ENCODE measurements at regions not wholly inside any gene's neighbourhood (a gene's known extent, or its start where the extent isn't known, plus 50 kb on each side); places are given as distances from the start of the nearest gene placed in this dataset.

GRCh38 chr2:160581035-160581434 is 87.4 kb upstream of the RBMS1 start:
- peaks cover 0 to 11% of the 10 kb centered on the region in 2 donors for H3K27me3 Mint-ChIP-seq
- ChIA-PET POLR2A (no interaction called here), CTCF (no interaction called here)
- no peaks in the 10 kb centered on the region for H3K27me3 ChIP-seq (ENCODE audit: insufficient read depth, low read length, poor library complexity, severe bottlenecking)
- H3K9me3 ChIP-seq (ENCODE audit: low read length), result no peaks in the 10 kb centered on the region
- no peak overlapping the region for H3K4me3 Mint-ChIP-seq
- H3K4me1 Mint-ChIP-seq, result peaks cover 3% of the 10 kb centered on the region in 3 donors
- H3K36me3 Mint-ChIP-seq, result peaks cover 0 to 3% (median 0%) of the 10 kb centered on the region in 3 donors
- no peaks in the 10 kb centered on the region for H3K4me1 ChIP-seq (ENCODE audit: insufficient read depth, low read length)
- H3K36me3 ChIP-seq (ENCODE audit: insufficient read depth, low read length), result no peaks in the 10 kb centered on the region
- no peak for DNase-seq
- H3K27ac Mint-ChIP-seq, result no peak overlapping the region
- no peak overlapping the region for H3K4me3 ChIP-seq (ENCODE audit: low read length)
- H3K9me3 Mint-ChIP-seq, result no peaks in the 10 kb centered on the region
- no peak overlapping the region for H3K27ac ChIP-seq (ENCODE audit: low read depth, low read length)

- Mint-ChIP-seq H3K4me3 (no peak overlapping the region), H3K4me1 (peaks cover 3 to 4% (median 3%) of the 10 kb centered on the region in 3 donors), H3K27ac (no peak overlapping the region), H3K9me3 (no peaks in the 10 kb centered on the region), H3K36me3 (peaks cover 0 to 3% (median 0%) of the 10 kb centered on the region in 3 donors), H3K27me3 (peaks cover 0 to 11% of the 10 kb centered on the region in 2 donors)
- Histone ChIP-seq H3K9me3 (ENCODE audit: low read length) (no peaks in the 10 kb centered on the region), H3K4me1 (ENCODE audit: insufficient read depth, low read length) (no peaks in the 10 kb centered on the region), H3K4me3 (ENCODE audit: low read length) (no peak overlapping the region), H3K36me3 (ENCODE audit: insufficient read depth, low read length) (no peaks in the 10 kb centered on the region), H3K27ac (ENCODE audit: low read depth, low read length) (no peak overlapping the region), H3K27me3 (ENCODE audit: insufficient read depth, low read length, poor library complexity, severe bottlenecking) (no peaks in the 10 kb centered on the region)
- POLR2A ChIA-PET, result no interaction called here
- DNase-seq, result no peak
- CTCF ChIA-PET, result no interaction called here
Measured at GRCh38 chr2:160581448-160581847, 87.8 kb upstream of the RBMS1 start.

GRCh38 chr2:160582081-160582480 is 88.5 kb upstream of the RBMS1 start:
- Histone ChIP-seq H3K4me3 (ENCODE audit: low read length) (no peak overlapping the region), H3K27me3 (ENCODE audit: insufficient read depth, low read length, poor library complexity, severe bottlenecking) (no peaks in the 10 kb centered on the region), H3K36me3 (ENCODE audit: insufficient read depth, low read length) (no peaks in the 10 kb centered on the region), H3K27ac (ENCODE audit: low read depth, low read length) (no peak overlapping the region), H3K9me3 (ENCODE audit: low read length) (no peaks in the 10 kb centered on the region), H3K4me1 (ENCODE audit: insufficient read depth, low read length) (no peaks in the 10 kb centered on the region)
- Mint-ChIP-seq H3K4me3 (no peak overlapping the region), H3K27ac (no peak overlapping the region), H3K36me3 (peaks cover 0 to 3% (median 0%) of the 10 kb centered on the region in 3 donors), H3K4me1 (peaks cover 3 to 4% (median 3%) of the 10 kb centered on the region in 3 donors), H3K27me3 (peaks cover 0 to 11% of the 10 kb centered on the region in 2 donors), H3K9me3 (no peaks in the 10 kb centered on the region)
- ChIA-PET CTCF (no interaction called here), POLR2A (no interaction called here)
- no peak for DNase-seq

GRCh38 chr2:160582490-160583145 is 89.0 kb upstream of the RBMS1 start:
- H3K27me3 Mint-ChIP-seq, result peaks cover 0 to 11% of the 10 kb centered on the region in 2 donors
- H3K9me3 ChIP-seq (ENCODE audit: low read length), result no peaks in the 10 kb centered on the region
- ChIA-PET CTCF (no interaction called here), POLR2A (interaction anchor here (0.6 kb wide), 1 partner anchor 66 kb away, joined by 3 read pairs; no protein-coding TSS in a partner anchor)
- DNase-seq, result no peak
- H3K4me3 Mint-ChIP-seq, result no peak overlapping the region
- no peaks in the 10 kb centered on the region for H3K27me3 ChIP-seq (ENCODE audit: insufficient read depth, low read length, poor library complexity, severe bottlenecking)
- no peak overlapping the region for H3K27ac Mint-ChIP-seq
- no peak overlapping the region for H3K4me3 ChIP-seq (ENCODE audit: low read length)
- H3K9me3 Mint-ChIP-seq, result no peaks in the 10 kb centered on the region
- no peaks in the 10 kb centered on the region for H3K4me1 ChIP-seq (ENCODE audit: insufficient read depth, low read length)
- H3K4me1 Mint-ChIP-seq, result peaks cover 3 to 4% (median 3%) of the 10 kb centered on the region in 3 donors
- H3K27ac ChIP-seq (ENCODE audit: low read depth, low read length), result no peak overlapping the region
- H3K36me3 Mint-ChIP-seq, result no peaks in the 10 kb centered on the region
- no peaks in the 10 kb centered on the region for H3K36me3 ChIP-seq (ENCODE audit: insufficient read depth, low read length)

GRCh38 chr2:160583146-160583535 is 89.5 kb upstream of the RBMS1 start:
- H3K36me3 ChIP-seq (ENCODE audit: insufficient read depth, low read length), result no peaks in the 10 kb centered on the region
- CTCF ChIA-PET, result no interaction called here
- Mint-ChIP-seq H3K36me3 (no peaks in the 10 kb centered on the region), H3K4me1 (peaks cover 3 to 4% (median 3%) of the 10 kb centered on the region in 3 donors), H3K27me3 (peaks cover 0 to 11% of the 10 kb centered on the region in 2 donors), H3K4me3 (no peak overlapping the region), H3K9me3 (no peaks in the 10 kb centered on the region), H3K27ac (no peak overlapping the region)
- no peak for DNase-seq
- no peak overlapping the region for H3K27ac ChIP-seq (ENCODE audit: low read depth, low read length)
- POLR2A ChIA-PET, result interaction anchor here (0.6 kb wide), 1 partner anchor 67 kb away, joined by 3 read pairs; no protein-coding TSS in a partner anchor
- no peak overlapping the region for H3K4me3 ChIP-seq (ENCODE audit: low read length)
- H3K4me1 ChIP-seq (ENCODE audit: insufficient read depth, low read length), result no peaks in the 10 kb centered on the region
- H3K27me3 ChIP-seq (ENCODE audit: insufficient read depth, low read length, poor library complexity, severe bottlenecking), result no peaks in the 10 kb centered on the region
- no peaks in the 10 kb centered on the region for H3K9me3 ChIP-seq (ENCODE audit: low read length)

- Histone ChIP-seq H3K4me1 (ENCODE audit: insufficient read depth, low read length) (no peaks in the 10 kb centered on the region), H3K27ac (ENCODE audit: low read depth, low read length) (no peak overlapping the region), H3K4me3 (ENCODE audit: low read length) (no peak overlapping the region), H3K36me3 (ENCODE audit: insufficient read depth, low read length) (no peaks in the 10 kb centered on the region), H3K27me3 (ENCODE audit: insufficient read depth, low read length, poor library complexity, severe bottlenecking) (no peaks in the 10 kb centered on the region), H3K9me3 (ENCODE audit: low read length) (no peaks in the 10 kb centered on the region)
- Mint-ChIP-seq H3K27ac (peak overlapping the region in 1 of 8 donors; percentile 54), H3K4me1 (peaks cover 3 to 4% (median 3%) of the 10 kb centered on the region in 3 donors), H3K4me3 (no peak overlapping the region), H3K9me3 (no peaks in the 10 kb centered on the region), H3K36me3 (no peaks in the 10 kb centered on the region), H3K27me3 (peaks cover 0 to 11% of the 10 kb centered on the region in 2 donors)
- DNase-seq, result no peak
- POLR2A ChIA-PET, result no interaction called here
- CTCF ChIA-PET, result no interaction called here
Measured at GRCh38 chr2:160583813-160584537, 90.4 kb upstream of the RBMS1 start.

- ChIA-PET CTCF (no interaction called here), POLR2A (no interaction called here)
- no peaks in the 10 kb centered on the region for H3K9me3 ChIP-seq (ENCODE audit: low read length)
- H3K9me3 Mint-ChIP-seq, result no peaks in the 10 kb centered on the region
- H3K4me1 Mint-ChIP-seq, result peaks cover 3 to 4% (median 3%) of the 10 kb centered on the region in 3 donors
- H3K4me3 Mint-ChIP-seq, result no peak overlapping the region
- no peaks in the 10 kb centered on the region for H3K36me3 ChIP-seq (ENCODE audit: insufficient read depth, low read length)
- H3K4me3 ChIP-seq (ENCODE audit: low read length), result no peak overlapping the region
- no peaks in the 10 kb centered on the region for H3K36me3 Mint-ChIP-seq
- H3K4me1 ChIP-seq (ENCODE audit: insufficient read depth, low read length), result no peaks in the 10 kb centered on the region
- peak overlapping the region in 1 of 8 donors; percentile 68 for H3K27ac Mint-ChIP-seq
- peaks cover 0 to 5% of the 10 kb centered on the region in 2 donors for H3K27me3 Mint-ChIP-seq
- no peak for DNase-seq
- no peak overlapping the region for H3K27ac ChIP-seq (ENCODE audit: low read depth, low read length)
- H3K27me3 ChIP-seq (ENCODE audit: insufficient read depth, low read length, poor library complexity, severe bottlenecking), result no peaks in the 10 kb centered on the region
Measured at GRCh38 chr2:160584972-160585494, 91.4 kb upstream of the RBMS1 start.

GRCh38 chr2:160590664-160591063 is 97.1 kb upstream of the RBMS1 start:
- Histone ChIP-seq H3K27me3 (ENCODE audit: insufficient read depth, low read length, poor library complexity, severe bottlenecking) (no peaks in the 10 kb centered on the region), H3K9me3 (ENCODE audit: low read length) (no peaks in the 10 kb centered on the region), H3K4me3 (ENCODE audit: low read length) (no peak overlapping the region), H3K36me3 (ENCODE audit: insufficient read depth, low read length) (no peaks in the 10 kb centered on the region), H3K27ac (ENCODE audit: low read depth, low read length) (no peak overlapping the region), H3K4me1 (ENCODE audit: insufficient read depth, low read length) (no peaks in the 10 kb centered on the region)
- no peak for DNase-seq
- POLR2A ChIA-PET, result no interaction called here
- peaks cover 0 to 12% (median 2%) of the 10 kb centered on the region in 3 donors for H3K36me3 Mint-ChIP-seq
- H3K4me1 Mint-ChIP-seq, result peaks cover 7 to 15% (median 8%) of the 10 kb centered on the region in 3 donors
- CTCF ChIA-PET, result no interaction called here
- peaks cover 2 to 10% (median 4%) of the 10 kb centered on the region in 5 donors for H3K9me3 Mint-ChIP-seq
- peak overlapping the region in 2 of 8 donors; percentile 33 to 42 for H3K27ac Mint-ChIP-seq
- H3K27me3 Mint-ChIP-seq, result peaks cover 0 to 2% of the 10 kb centered on the region in 2 donors
- H3K4me3 Mint-ChIP-seq, result peak overlapping the region in 2 of 7 donors; percentile 1 to 24

Measured in CD8-positive, alpha-beta memory T cell (primary cell).